GM18868 (cell line): ENCODE measurements at regions not wholly inside any gene's neighbourhood (a gene's known extent, or its start where the extent isn't known, plus 50 kb on each side); places are given as distances from the start of the nearest gene placed in this dataset.
A peak's percentile ranks its signal among the peaks of the same experiment; 100 is the strongest.

Experiments used
- ATAC-seq: cut with Tn5 transposase; IDR thresholded peaks from one replicate; pipeline ENCODE4 v1.9.1; 2021; ENCODE audit warnings: mild to moderate bottlenecking, moderate library complexity; ENCODE audit not compliant: unreplicated experiment

DNA sequence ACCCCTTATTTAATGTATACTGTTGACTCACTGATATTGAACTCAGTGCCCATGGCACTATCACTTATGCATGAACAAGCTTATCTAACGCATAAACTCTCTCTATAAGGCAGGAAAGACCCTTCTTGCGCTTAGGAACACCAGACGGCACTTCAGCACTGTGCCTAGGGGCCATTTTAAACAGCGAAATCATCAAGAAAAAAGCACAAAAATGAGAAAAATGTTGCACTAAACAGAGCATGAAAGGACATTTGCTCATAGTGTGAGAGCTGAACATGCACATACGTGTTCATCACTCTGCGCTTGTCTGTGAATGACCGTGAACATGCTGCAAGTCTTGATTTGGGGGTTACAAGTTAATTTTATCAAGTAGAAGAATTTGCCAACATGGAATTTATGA is 109.6 kb downstream of the WDR11 start:
- ATAC-seq: no peak

DNA sequence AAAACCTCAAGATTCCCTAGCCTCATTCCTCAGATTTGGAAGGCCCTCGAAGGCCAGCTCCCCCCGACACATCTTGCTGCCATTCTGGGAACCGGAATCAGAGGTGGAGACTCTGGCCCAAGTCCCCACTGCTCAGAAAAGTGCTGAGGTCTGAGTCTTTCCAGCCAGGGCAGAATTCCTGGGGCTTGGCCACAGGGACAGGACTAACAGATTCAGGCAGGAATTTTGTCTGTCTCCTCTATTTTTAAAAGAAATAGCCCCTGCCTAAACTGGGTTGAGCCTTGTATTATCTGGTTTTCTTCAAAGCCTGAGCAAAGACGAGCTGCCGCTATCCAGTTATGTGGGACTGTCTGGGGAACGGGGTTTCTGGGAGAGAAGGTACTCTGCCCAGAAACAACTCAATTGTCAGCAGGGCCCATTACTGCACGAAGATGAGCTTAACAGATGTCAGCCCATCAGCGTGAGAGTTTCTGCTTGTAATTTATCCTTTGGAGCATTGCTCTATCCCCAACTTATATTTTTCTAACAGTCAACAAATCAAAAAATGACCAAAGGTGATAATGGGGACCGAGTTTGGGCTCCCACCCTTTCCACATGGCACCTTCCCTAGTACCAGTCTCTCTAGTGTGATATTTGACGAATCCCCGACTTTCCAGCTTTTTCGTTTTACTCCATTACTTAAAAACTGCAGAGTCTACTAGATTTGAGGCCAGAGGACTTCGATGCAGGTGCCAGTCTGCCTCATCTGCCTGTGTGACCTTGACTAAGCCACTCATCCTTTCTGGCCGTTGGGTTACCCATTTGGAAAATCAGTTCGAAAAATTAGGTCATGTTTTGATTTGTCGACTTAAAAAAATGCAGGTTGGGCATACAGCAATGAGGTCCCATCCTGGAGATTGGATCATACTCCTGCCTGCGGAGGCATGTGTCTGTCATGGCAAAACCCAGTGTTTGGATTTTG is 110.9 kb downstream of the WDR11 start:
- no peak for ATAC-seq

DNA sequence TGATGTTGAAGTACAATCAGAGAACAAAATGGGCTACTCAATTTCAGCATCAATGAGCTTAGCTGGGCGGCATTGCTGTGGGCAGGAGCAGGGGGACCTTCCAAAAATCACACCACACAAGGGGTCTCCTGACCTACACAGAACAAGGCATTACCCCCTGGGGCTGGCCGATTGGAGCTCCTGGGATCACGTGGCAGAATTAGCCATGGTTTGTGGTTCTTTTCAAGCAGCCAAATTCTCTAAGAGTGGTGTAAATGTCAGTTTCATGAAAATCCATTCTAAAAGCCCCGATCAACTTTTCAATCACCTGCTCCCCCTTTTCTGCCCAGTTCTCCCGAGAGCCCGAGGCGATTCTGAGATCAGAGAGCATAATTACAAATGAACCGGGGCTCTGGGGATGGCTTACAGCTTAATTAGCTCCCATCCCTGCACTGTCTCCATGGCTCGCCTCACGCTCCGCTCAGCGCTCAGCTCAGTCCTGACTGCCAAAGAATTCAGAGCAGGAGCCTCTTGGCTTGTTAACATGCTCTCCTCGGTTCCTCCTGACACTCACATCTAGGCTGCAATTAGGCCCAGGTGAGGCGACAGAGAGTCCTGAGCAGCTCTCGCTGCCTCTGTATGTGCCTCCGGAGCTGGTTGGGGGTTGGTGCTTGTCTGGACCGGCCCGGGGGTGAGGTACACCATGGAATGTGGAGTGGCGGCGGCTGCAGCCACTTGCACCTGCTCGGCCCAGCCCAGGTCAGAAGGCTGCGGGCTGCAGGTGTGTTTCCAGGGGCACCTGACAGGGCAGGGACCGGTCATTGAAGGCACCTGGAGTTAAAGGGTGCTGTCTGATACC is 111.8 kb downstream of the WDR11 start:
- ATAC-seq: no peak

DNA sequence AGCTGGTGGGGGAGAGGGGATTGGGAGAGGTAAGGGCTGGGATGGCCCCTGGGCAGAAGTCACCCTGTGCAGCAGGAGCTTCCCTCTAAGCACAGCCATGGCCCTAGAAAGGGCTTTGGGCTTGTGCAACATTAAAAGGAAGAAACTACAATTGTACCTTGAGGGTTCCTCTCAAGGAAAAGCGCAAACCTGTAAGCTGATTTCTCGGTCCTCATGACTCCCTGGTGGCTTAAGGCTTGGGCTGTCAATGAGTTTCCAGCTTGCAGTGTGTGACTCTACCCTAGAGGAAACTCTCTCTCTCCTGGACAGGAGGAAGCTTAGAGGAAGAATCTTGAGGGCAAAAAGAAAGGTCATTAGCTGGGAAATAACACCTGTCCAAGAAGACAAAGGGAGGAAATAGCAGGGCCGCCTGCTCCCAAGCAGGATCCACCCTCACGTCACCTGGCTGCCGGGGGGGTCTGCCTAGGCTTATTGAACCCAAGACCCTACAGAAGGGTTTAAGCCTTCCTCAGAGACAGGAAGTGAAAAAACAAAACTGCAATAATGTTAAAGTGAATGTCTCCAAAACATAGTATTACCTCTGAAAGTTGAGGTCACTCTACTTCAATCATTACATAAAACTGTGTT is 112.5 kb downstream of the WDR11 start:
- ATAC-seq: no peak

DNA sequence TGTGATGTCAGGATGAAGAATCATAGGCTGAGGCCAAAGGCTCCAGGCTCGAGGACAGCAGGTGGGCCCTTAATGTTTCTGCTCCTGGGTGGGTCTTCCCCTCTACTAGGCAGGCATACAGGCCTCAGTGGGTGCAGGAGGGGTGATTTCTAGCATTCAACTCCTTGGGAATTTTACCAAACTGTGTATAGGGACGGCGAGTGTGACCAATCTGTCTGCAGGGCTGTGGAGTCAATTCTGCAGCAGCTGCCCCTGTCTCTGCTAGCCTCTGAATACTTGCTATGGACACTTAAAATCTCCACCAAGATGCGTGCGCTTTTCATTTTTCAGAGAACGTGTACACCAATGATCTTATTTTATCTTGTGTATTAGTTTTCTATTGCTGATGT is 115.5 kb downstream of the WDR11 start:
- ATAC-seq: no peak

DNA sequence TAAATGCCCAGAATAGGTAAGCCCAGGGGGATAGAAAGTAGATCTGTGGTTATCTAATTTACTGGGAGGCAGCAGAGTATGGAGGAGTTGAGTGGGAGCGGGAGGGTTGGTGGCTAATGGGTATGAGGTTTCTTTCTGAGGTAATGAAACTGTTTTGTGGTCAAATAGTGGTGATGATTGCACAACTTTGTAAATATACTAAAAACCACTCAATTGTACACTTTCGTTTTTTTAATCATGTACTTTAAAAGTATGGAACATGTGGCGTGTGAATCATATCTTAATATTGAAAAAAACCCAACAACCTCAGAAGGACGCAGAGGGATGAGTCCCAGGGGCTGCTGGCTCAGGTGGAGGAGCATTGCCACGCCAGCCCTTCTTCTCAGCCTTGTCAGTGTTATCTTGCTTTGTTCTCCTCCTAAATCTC is 118.1 kb downstream of the WDR11 start:
- ATAC-seq: peak; percentile 69

DNA sequence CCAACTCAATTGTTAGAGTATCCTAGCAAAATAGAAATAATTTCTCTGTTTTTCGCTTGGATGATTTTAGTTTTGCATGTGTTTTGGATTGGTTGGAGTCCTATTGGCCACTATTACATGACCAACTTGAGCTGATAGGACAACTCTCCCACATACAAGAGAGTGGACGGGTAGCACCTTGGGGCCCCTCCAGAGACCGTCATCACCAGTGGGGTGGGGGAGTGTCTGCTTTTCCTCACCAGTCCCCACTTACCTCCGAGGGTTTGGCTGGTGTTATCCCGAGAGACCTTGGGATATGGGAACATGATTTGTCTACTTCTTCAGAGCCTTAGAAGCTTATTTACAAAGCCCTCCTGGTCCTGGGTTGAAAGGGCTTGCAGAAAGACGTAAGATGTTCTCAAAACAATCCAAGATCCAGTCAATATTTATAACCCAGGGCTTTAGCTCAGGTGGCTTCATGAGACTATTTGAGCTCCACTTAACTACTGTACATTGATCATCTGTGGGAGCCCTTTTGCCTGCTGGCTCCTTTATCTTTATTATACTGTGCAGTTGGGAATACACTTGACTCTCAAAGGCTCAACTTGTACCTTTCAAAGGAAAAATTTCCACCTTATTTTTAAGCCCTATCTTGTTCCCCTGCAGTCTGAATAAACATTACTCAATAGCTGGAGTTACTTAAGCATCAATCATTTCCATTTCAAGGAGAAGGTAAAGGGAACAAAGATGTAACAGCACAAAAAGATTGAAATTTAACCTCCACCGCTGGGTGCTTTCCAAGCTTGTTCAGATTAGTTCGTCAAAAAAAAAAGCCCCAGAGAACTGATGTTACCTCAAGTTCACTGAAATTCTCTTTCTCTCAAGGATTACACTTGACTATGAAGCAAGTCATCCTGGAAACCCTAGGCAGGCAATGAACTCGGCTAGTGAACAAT is 119.7 kb downstream of the WDR11 start:
- ATAC-seq: no peak

DNA sequence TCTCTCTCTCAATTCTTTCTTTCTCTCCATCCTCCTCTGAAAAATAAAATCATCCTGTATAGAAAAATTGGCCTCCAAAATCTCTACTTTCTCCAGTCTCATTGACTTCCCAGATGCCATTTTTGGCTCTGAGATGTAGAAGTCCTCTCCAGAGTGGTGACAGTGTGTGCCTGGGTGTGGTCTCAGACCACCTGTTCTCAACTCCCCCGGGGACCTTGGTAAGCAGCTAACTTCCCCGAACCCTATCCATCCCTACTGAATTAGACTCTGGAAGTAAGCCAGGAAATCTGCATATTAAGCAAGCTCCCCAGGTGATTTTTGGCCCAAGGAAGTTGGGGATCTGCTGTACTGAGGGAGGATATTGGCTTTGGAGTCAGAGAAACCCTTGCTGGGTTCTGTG is 120.5 kb downstream of the WDR11 start:
- ATAC-seq: no peak

DNA sequence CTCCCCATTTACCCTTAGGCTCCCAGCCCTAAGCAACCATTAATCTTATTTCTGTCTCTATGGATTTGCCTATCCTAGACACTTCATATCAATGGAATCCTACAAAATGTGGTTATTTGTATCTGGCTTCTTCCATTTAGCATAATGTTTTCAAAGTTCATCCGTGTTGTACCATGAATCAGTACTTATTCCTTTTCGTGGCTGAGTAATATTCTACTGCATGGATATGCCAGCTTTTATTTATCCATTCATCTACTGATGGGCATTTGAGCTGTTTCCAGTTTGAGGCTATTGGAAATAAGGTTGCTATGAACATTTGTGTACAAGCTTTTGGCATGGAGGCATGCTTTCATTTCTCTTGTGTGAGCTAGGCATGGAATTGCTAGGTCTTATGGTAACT is 121.1 kb downstream of the WDR11 start:
- no peak for ATAC-seq

DNA sequence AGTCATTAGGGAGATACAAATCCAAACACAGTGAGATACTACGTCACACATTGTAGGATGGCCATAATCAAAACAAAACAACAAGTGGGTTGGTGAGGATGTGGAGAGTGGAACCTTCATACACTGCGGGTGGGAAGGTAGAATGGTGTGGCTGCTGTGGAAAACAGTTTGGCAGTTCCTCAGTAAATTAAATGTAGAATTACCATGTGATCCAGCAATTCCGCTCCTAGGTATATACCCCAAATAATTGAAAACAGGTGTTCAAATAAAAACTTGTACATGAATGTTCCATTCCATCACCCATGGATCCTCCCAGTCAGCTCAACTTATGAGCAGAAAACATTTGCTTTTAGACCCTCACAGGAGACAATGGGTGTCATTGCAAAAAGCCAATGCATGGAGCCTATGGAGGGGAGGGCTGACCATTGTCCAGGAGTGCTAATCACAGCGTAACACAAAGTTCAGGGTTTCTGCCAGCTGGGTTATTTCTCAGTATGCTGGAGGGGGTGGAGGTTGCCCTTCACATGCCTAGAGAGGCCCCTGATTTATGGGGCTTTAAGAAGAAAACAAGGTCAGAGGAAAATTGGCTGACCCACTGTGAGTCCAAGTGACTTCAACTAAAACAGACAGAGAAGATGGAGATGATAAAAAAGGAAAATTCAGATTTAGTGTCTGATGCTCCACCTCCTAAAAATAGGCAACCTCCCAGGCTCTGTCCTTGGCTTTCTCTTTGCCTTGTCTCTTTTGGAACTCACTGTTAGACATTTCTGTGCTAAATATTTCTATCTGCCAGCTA is 124.1 kb downstream of the WDR11 start:
- ATAC-seq: no peak

DNA sequence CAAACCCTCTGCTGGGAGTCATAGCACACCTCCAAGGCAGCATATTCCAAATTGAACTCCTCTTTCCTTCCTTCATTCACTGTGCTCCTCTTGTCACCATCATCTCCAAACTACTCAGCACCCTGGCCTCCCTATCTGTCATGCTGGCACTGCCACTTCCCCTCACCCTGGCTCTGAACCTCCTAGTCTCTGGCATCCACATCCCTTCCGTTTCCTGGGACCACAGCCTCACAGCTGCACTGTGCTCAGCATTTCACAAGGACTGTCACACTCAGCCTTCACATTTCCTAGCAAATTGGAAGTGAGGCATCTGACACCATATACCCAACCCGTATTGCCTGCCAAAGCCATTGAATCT is 124.7 kb downstream of the WDR11 start:
- no peak for ATAC-seq

DNA sequence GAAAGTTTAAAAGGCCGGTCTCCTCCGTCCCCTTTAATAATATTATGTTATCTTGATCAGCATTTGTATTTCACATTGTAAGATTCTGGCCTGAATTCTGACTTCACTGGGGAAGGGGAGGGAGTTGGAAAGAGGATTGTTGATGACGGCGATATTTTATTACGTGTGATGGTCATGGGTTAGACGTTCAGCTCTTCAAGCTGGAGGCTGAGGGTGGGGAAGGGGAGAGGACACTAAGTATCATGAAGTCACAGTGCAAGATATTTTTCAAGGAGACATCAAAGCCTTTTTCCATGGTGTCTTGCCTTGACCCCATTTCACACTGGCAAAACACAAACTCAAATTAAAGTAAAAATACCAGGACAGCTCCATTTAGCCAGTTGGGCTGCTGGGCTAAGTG is 126.7 kb downstream of the WDR11 start:
- no peak for ATAC-seq

DNA sequence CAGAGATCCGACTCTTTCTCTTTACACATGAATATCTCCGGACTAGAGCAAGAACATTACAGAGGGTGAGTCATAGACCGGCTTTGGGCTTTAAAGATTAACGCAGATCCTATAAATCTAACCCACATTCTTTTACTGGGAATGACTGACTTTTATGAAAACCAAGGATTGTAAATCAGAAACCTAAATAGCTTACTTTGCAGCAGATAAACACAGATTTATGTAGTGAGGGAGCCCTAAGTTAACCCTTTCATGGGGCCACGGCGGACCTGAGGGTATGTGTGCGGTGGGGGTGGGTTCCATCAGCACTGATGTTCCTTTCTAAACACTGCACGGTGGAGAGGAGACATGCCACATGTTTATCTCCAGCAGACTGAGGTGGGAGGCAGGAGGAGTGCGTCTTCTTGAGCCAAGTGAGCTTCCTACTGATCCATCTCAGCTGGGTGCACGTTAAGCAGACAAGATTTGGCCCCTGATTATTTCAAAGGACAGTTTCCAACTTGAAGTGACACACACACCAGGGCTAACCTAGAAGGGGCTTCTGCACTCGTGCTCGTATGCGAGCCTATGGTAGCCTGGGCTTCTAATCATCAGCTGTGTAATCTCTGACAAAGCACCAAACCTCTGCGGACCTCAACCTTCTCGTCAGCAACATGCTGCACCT is 127.6 kb downstream of the WDR11 start:
- ATAC-seq: no peak

DNA sequence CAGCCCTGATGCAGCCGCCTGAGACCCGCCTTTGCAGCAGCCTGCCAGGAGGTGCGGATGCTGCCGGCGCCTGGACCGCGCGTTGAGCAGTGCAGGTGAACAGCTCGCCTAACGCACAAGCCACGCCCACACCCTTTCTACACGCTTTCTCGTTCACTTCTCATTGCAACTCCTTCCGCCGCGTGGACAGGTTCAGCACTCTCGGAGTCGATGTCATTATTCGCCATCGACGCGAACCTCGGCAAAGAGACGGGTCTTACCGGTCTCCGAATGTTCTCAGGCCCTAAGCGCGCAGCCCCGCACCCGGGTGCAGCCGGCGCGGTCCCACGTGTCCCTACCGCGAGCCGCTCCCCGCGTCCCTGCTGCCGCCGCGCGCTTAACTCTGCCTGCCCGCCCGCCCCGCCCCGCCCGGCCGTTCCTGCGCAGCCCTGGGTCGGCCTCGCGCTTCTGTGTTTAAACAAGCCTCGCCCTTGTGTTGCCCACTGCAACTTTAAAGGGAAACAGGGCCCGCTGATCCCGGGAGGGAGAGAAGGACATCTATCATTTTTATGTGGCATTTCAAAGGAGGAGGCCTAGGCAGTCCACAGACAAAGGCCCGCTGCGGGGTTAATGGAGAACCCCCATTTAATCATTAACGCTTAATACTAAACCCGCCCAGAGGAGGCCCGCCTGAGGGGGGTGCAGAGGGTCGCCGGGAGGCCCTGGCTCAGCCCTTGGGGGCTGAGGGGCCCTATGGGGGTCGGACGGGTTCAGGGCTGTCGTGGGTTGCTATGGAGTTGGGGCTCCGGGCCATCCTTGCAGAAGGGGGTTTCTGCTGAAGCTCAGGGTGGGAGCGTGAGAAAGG is 128.5 kb downstream of the WDR11 start:
- ATAC-seq: no peak

DNA sequence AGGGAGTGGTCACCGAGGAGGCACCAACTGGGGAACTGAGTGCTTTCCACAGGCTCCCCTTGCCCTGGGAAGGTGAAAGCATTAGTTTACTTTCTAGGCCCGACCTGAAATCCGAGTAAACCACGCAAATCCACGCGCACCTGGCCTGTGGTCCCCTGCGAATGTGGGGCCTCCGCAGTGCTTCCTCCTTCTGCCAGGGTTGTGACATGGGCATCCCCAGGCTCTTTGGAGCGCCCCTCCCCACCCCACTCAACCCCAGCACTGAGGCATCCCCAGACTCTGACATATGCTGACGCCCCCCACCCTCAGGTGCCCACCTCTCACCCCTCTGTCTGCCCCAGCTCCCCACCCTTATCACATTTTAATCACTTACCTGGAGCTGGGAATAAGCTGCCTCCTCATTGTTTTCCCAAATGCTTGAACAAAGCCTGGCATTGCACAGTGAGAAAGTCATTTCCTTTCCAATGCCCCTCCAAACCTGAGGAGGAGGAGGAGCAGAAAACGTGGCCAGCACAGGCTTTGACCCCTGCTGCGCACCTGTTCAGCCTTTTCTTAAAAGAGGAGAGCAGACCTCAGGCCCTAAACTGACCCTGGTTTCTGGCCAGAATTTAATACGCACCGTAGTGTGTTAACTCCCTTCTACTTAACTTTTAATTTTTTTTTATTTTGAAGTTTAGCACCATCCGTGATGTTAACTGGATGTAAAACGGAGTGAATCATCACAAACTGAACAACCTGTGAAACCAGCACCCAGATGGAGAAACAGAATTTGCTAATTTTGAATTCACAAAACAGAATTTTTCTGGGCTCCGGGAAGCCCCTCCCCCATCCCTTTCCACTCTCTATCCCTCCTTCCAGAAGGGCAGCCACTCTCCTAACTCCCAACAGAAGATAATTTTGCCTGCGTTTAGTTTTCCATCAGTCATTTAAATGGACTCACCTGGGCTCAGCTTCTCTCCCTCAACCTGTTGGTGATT is 129.4 kb downstream of the WDR11 start:
- ATAC-seq: no peak

DNA sequence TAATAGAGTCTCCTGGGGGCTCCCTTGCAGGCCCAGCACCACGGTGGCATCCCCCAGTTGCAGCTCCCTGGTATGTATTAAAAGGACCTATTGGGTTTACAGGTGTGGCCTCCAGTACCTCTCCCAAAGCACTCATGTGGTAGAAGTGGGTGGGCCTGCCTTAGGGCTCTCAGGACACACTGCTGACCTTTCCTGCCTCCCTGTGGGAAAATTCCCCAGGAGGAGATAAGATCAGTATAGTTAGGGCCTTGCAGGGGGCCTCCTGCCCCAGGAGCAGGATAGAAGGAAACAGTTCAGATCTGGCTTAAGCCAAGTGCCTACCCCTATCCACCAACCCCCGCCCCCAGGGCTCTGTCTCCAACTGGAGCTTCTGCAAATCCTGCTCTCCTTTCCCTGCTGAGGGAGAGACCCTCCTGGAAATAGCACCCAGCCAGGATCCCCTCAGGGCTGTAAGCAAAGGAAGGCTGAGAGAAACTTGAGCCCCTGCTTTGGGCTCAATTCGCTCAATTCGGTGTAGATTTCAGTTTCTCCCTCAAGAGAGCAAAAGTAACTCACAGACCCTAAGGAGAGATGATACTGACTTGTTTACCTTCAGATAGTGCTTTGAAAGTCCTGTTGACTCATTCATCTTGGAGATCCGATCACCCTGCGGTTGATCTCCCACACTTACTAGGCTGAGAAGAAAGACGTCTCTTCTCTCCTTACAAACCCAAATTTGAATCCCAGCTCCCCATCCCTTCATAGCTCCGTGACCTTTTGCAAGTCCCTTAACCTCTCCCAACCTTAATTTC is 130.6 kb downstream of the WDR11 start:
- ATAC-seq: no peak
